NCI-H2196 (cell line): ENCODE measurements at regions not wholly inside any gene's neighbourhood (a gene's known extent, or its start where the extent isn't known, plus 50 kb on each side); places are given as distances from the start of the nearest gene placed in this dataset.
A peak's percentile ranks its signal among the peaks of the same experiment; 100 is the strongest.
"Not testable (repeated sequence)": the region's sequence is repeated elsewhere in the genome, so short reads cannot be mapped to it uniquely, and the experiment has no call there.

Experiments used
- DNase-seq: peaks from one replicate; lab custom pipeline; 2025; ENCODE audit not compliant: unreplicated experiment; lab: John Stamatoyannopoulos, UW

- DNase-seq: no peak
These were observed 51.2 kb upstream of the RDX start for GRCh38 chr11:110347660-110348059.

- no peak for DNase-seq
These were observed 53.0 kb upstream of the RDX start for GRCh38 chr11:110349138-110349996.

GRCh38 chr11:110349997-110350383 is 53.6 kb upstream of the RDX start:
- DNase-seq: not testable (repeated sequence)

DNA sequence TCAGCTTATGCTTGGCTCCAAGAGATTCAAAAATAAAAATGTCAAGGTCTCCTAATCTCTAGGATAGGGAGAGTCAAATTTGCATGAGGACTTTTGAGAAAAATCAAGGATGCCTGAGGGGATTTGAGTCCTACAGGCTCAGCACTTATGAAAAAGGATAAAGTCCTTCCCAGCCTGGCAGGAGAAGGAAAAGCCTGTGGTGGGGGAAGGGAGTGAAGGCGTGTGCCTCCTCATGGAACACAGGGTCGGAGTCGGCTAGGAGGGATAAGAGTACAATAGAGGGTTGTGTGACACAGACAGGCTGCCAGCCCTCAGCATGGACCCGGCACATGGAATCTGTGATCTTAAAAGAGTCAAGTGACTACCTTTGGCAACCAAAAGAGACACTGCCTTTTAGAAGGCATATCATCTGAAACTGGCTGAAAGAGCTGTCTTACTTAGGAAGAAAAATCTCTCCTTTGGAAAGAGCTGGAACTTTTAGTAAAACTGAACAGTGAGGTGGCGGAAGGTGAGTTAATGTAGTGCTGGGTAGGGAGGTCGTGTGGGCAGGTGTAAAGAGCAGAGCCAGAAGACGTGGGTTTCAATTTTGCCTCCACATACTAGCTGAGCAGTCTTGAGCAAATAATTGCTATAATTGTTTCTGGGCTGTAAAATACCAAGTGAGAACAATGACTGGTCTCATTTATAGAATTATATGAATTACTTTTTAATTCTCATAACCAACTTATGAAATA is 58.8 kb upstream of the RDX start:
- DNase-seq: no peak

GRCh38 chr11:110356762-110357671 is 60.6 kb upstream of the RDX start:
- no peak for DNase-seq

GRCh38 chr11:110358336-110358735 is 61.9 kb upstream of the RDX start:
- no peak for DNase-seq

DNA sequence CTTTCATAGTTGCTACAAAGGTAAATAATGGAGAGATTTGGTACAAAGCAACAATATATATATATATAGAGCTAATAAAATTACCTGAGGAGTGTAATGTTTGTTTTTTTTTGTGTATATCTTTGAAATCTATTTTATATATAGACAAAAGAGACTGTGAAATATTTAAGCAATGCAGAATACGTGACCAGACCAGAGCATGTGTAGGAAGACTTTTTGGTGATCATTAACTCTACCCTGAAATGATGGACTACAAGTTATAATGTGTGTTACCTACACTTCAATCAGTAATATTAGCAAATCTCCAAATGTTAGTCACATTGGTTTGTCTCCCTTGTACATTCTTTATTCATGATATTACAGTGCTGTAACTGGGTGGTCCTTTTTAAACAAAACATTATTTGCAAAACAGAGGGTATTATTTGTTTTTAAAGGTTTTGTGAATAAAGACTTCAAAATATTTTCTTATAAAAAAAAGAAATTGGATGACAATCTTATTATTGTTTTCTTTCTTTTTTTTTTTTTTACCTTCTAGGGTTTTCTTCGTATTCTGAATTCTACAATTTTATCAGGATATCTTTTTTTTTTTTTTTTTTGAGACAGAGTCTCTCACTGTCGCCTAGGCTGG is 64.5 kb upstream of the RDX start:
- DNase-seq: not testable (repeated sequence)

DNA sequence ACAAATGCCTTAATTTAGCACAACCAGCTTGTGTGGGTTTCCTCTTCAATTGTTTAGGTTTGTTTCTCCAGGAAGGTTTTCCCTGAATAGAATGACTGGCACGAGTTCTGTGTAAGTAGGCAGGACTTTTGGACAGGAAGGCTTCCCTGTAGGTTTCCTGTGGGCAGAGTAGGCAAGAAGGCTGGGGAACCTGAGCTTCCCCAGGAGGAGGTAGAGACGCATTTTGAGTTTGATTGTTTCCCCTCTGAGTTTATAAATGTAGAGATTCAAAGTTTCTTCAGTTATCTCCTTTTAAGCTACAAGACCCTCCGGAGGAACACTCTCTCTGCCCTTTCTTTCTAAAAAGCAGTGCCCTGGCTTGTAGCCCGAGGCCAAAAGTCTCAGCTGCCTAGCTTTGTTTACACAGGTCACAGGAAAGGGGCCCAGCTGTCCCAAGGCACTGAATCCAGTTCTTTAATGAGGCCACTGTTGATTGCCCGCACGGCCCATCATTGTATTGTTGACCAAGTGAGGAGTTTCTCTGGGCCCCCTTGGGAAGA is 66.6 kb upstream of the RDX start:
- DNase-seq: peak; percentile 42

DNA sequence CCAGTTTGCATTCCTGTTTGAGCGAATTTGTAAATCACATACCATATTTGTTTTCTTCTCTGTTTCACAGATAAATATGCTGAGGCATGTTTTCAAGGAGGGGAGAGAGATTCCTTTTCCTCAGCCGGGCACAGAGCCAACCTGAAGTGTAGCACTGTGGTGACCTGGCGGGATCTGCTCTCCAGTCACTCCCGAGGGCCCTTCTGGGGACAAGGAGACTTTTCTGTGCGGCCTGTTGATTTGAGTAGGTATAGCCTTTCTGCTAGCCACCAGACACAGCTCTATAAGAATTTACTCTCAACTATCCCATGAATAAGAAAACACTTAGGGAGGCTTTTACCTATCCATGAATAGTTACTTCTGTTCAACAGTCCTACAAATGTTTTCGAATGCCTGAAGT is 63.5 kb upstream of the FDX1 start:
- peak; percentile 71 for DNase-seq

- no peak for DNase-seq
These were observed 62.2 kb upstream of the FDX1 start for GRCh38 chr11:110367571-110367970.

DNA sequence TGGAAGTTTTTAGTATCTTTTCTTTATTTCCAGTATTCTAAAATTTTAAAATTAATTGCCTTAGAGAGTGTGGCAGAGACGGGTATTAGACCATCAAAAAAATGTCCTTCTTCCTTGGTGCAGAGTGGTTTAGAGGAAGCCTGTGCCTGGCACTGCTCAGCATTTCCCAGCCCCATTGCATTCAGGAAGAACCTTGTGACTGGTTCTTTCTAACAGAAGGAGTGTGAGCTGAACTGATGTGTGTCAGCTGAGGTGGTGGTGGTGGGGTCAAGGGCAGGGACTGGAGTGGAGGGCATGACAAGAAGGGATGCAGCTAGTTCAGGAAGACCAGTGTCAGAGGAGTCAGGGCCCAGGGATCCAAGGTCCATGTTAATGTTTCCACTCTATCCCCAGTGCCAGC is 58.7 kb upstream of the FDX1 start:
- DNase-seq: no peak

GRCh38 chr11:110373051-110373702 is 56.6 kb upstream of the FDX1 start:
- no peak for DNase-seq

DNA sequence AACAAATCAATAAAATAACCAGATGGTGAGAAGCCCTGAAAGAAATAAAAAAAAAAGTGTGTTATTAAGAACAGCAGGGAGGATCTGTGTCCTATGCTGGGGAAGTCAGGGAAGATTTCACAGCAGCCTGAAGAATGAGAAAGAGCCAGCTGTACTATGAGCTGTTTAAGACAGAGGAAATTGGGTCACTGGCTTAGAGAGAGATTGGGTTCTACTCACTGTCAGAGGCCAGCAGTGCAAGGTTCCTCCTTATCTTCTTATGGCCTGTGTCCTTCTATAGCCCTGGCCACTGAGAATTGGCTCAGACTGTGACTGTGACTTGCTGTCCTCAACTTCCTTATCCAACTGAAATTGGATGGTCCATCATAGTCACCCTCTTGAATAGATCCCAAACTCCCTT is 54.8 kb upstream of the FDX1 start:
- DNase-seq: no peak

GRCh38 chr11:110375351-110375750 is 54.4 kb upstream of the FDX1 start:
- no peak for DNase-seq

- no peak for DNase-seq
These were observed 53.7 kb upstream of the FDX1 start for GRCh38 chr11:110376021-110376420.

- peak; percentile 82 for DNase-seq
These were observed 52.9 kb upstream of the FDX1 start for GRCh38 chr11:110376711-110377324.

GRCh38 chr11:110377434-110377833 is 52.3 kb upstream of the FDX1 start:
- DNase-seq: no peak

GRCh38 chr11:110379261-110379660 is 50.5 kb upstream of the FDX1 start:
- no peak for DNase-seq

- DNase-seq: no peak
These were observed 49.8 kb upstream of the FDX1 start for GRCh38 chr11:110379936-110380335.
